PFSK-1 (cell line): ENCODE measurements at regions not wholly inside any gene's neighbourhood (a gene's known extent, or its start where the extent isn't known, plus 50 kb on each side); places are given as distances from the start of the nearest gene placed in this dataset.

Experiments
- FOXP2 ChIP-seq: optimal IDR thresholded peaks from 2 replicates; pipeline ENCODE3; 2011; ENCODE audit warnings: borderline replicate concordance, control low read depth, inconsistent platforms; ENCODE audit not compliant: insufficient read depth; ENCODE audit errors: extremely low read length, extremely low read depth
- POLR2AphosphoS5 ChIP-seq: IDR thresholded peaks from 2 replicates; pipeline ENCODE4 v1.6.1; 2012; ENCODE audit warnings: low read depth, mild to moderate bottlenecking, control low read depth, low read length, moderate library complexity
- REST ChIP-seq, 2 experiments: IDR thresholded peaks; 2 replicates each; pipeline versions ENCODE4 v1.6.1 to v1.8.0; 2011 to 2012; ENCODE audit warnings: low read depth in 2 of 2, low read length in 2 of 2, control low read depth in 1 of 2, inconsistent platforms in 1 of 2, mild to moderate bottlenecking in 1 of 2, moderate library complexity in 1 of 2; ENCODE audit not compliant: insufficient read depth in 1 of 2
- SIN3A ChIP-seq: IDR thresholded peaks from 2 replicates; pipeline ENCODE4 v1.6.1; 2012; ENCODE audit warnings: mild to moderate bottlenecking, low read length, moderate library complexity, borderline replicate concordance; ENCODE audit not compliant: insufficient read depth
- TAF1 ChIP-seq: IDR thresholded peaks from 2 replicates; pipeline ENCODE4 v1.6.1; 2012; ENCODE audit warnings: low read length, control low read depth, borderline replicate concordance; ENCODE audit not compliant: insufficient read depth

GRCh38 chr10:4278186-4278585, 493.2 kb upstream of the KLF6 start:
- TF ChIP-seq SIN3A, result no peak
- no peak for TF ChIP-seq FOXP2

- TF ChIP-seq TAF1, result no peak
- TF ChIP-seq REST (IDR thresholded peaks at IDR 0.05; ENCODE audit: insufficient read depth in 1 of 2, low read depth in 2 of 2, low read length in 2 of 2), result no peak
- no peak for TF ChIP-seq FOXP2
- no peak for TF ChIP-seq POLR2AphosphoS5
- TF ChIP-seq SIN3A, result no peak
These were observed 491.1 kb upstream of the KLF6 start for GRCh38 chr10:4276151-4276550.

GRCh38 chr10:4271193-4271592, 486.2 kb upstream of the KLF6 start:
- no peak for TF ChIP-seq FOXP2
- no peak for TF ChIP-seq REST (IDR thresholded peaks at IDR 0.05; ENCODE audit: insufficient read depth in 1 of 2, low read depth in 2 of 2, low read length in 2 of 2)
- TF ChIP-seq POLR2AphosphoS5, result no peak
- no peak for TF ChIP-seq SIN3A
- no peak for TF ChIP-seq TAF1

- TF ChIP-seq REST (IDR thresholded peaks at IDR 0.05; ENCODE audit: insufficient read depth in 1 of 2, low read depth in 2 of 2, low read length in 2 of 2), result no peak
- no peak for TF ChIP-seq SIN3A
- no peak for TF ChIP-seq POLR2AphosphoS5
- no peak for TF ChIP-seq TAF1
These were observed 485.1 kb upstream of the KLF6 start for GRCh38 chr10:4270116-4270515.

GRCh38 chr10:4267086-4267773, 482.2 kb upstream of the KLF6 start:
- TF ChIP-seq REST (IDR thresholded peaks at IDR 0.05; ENCODE audit: insufficient read depth in 1 of 2, low read depth in 2 of 2, low read length in 2 of 2), result no peak
- TF ChIP-seq POLR2AphosphoS5, result no peak
- TF ChIP-seq FOXP2, result no peak
- no peak for TF ChIP-seq SIN3A
- TF ChIP-seq TAF1, result no peak
